Endothelial cell (in vitro differentiated cells): ENCODE measurements at regions not wholly inside any gene's neighbourhood (a gene's known extent, or its start where the extent isn't known, plus 50 kb on each side); places are given as distances from the start of the nearest gene placed in this dataset.
A peak's percentile ranks its signal among the peaks of the same experiment; 100 is the strongest.

Source experiments
- DNase-seq: peaks from one replicate; pipeline ENCODE4 v3.0.0; 2021; ENCODE audit warnings: low spot score
- H3K27ac Mint-ChIP-seq: one replicate; pipeline ENCODE4 v1.8.0; 2021; ENCODE audit warnings: mixed read lengths, inconsistent platforms; ENCODE audit not compliant: unreplicated experiment
- H3K27me3 Mint-ChIP-seq: one replicate; pipeline ENCODE4 v1.8.0; 2021; ENCODE audit warnings: mild to moderate bottlenecking, moderate library complexity, mixed read lengths, inconsistent platforms; ENCODE audit not compliant: unreplicated experiment
- H3K36me3 Mint-ChIP-seq: one replicate; pipeline ENCODE4 v1.8.0; 2021; ENCODE audit warnings: mild to moderate bottlenecking, low read depth, mixed read lengths, inconsistent platforms; ENCODE audit not compliant: unreplicated experiment
- H3K4me1 Mint-ChIP-seq: one replicate; pipeline ENCODE4 v1.8.0; 2021; ENCODE audit warnings: mild to moderate bottlenecking, mixed read lengths, inconsistent platforms; ENCODE audit not compliant: unreplicated experiment
- H3K4me3 Mint-ChIP-seq: one replicate; pipeline ENCODE4 v1.8.0; 2021; ENCODE audit warnings: mild to moderate bottlenecking, mixed read lengths, inconsistent platforms; ENCODE audit not compliant: unreplicated experiment
- H3K9me3 Mint-ChIP-seq: one replicate; pipeline ENCODE4 v1.8.0; 2021; ENCODE audit warnings: mixed read lengths, inconsistent platforms; ENCODE audit not compliant: unreplicated experiment
- CTCF ChIP-seq: fragments of 200-600 bp; sonication (generic); IDR thresholded peaks from one replicate; pipeline ENCODE4 v1.5.0; 2021; ENCODE audit warnings: antibody characterized with exemption; ENCODE audit not compliant: unreplicated experiment

GRCh38 chr6:153727885-153728284 is 311.2 kb upstream of the OPRM1 start:
- DNase-seq = no peak
- TF ChIP-seq CTCF = no peak
- Mint-ChIP-seq H3K4me3 (no peak overlapping the region), H3K27ac (no peak overlapping the region), H3K27me3 (peaks cover 3% of the 10 kb centered on the region), H3K4me1 (peaks cover 24% of the 10 kb centered on the region), H3K9me3 (no peaks in the 10 kb centered on the region), H3K36me3 (no peaks in the 10 kb centered on the region)

- H3K4me3 Mint-ChIP-seq = no peak overlapping the region
- DNase-seq = no peak
- H3K4me1 Mint-ChIP-seq = peaks cover 24% of the 10 kb centered on the region
- peak overlapping the region; percentile 55 for H3K27ac Mint-ChIP-seq
- no peaks in the 10 kb centered on the region for H3K9me3 Mint-ChIP-seq
- no peak for TF ChIP-seq CTCF
- H3K36me3 Mint-ChIP-seq = no peaks in the 10 kb centered on the region
- H3K27me3 Mint-ChIP-seq = no peaks in the 10 kb centered on the region
These were observed 313.6 kb upstream of the OPRM1 start for GRCh38 chr6:153725456-153725855.

GRCh38 chr6:153720732-153721131 is 318.3 kb upstream of the OPRM1 start:
- Mint-ChIP-seq H3K4me1 (peaks cover 12% of the 10 kb centered on the region), H3K4me3 (no peak overlapping the region), H3K9me3 (no peaks in the 10 kb centered on the region), H3K36me3 (no peaks in the 10 kb centered on the region), H3K27ac (no peak overlapping the region), H3K27me3 (no peaks in the 10 kb centered on the region)
- no peak for TF ChIP-seq CTCF
- DNase-seq = no peak

GRCh38 chr6:153705429-153705828 is 333.6 kb upstream of the OPRM1 start:
- Mint-ChIP-seq H3K27ac (no peak overlapping the region), H3K4me3 (no peak overlapping the region), H3K36me3 (no peaks in the 10 kb centered on the region), H3K27me3 (no peaks in the 10 kb centered on the region), H3K4me1 (no peaks in the 10 kb centered on the region), H3K9me3 (no peaks in the 10 kb centered on the region)
- TF ChIP-seq CTCF = no peak
- no peak for DNase-seq

- no peaks in the 10 kb centered on the region for H3K9me3 Mint-ChIP-seq
- H3K27ac Mint-ChIP-seq = no peak overlapping the region
- H3K4me3 Mint-ChIP-seq = no peak overlapping the region
- no peaks in the 10 kb centered on the region for H3K36me3 Mint-ChIP-seq
- no peak for TF ChIP-seq CTCF
- H3K27me3 Mint-ChIP-seq = no peaks in the 10 kb centered on the region
- no peaks in the 10 kb centered on the region for H3K4me1 Mint-ChIP-seq
- no peak for DNase-seq
These were observed 336.4 kb upstream of the OPRM1 start for GRCh38 chr6:153702671-153703070.
